Prostate gland (tissue), 2 donors: ENCODE measurements at regions not wholly inside any gene's neighbourhood (a gene's known extent, or its start where the extent isn't known, plus 50 kb on each side); places are given as distances from the start of the nearest gene placed in this dataset.
"Not testable (repeated sequence)": the region's sequence is repeated elsewhere in the genome, so short reads cannot be mapped to it uniquely, and the experiment has no call there.

Experiments
- CTCF ChIP-seq, 4 experiments: fragments of 200-600 bp in 2 of 4; fragments of 450-650 bp in 2 of 4; sonication (generic) in 2 of 4; IDR thresholded peaks; 1 replicate in 3 of 4; 2 replicates in 1 of 4; pipeline ENCODE4 v1.5.1; 2016 to 2019; ENCODE audit warnings: antibody characterized with exemption in 4 of 4, mild to moderate bottlenecking in 2 of 4, moderate library complexity in 2 of 4
- POLR2A ChIP-seq: fragments of 450-650 bp; IDR thresholded peaks from one replicate; pipeline ENCODE4 v1.6.1; 2016; ENCODE audit warnings: antibody characterized with exemption, mild to moderate bottlenecking

- TF ChIP-seq CTCF (IDR thresholded peaks at IDR 0.05); POLR2A: not testable (repeated sequence)
Observed at GRCh38 chr21:9074772-9075171, 1446.6 kb upstream of the TPTE start.
